ENCODE measurements at regions not wholly inside any gene's neighbourhood (a gene's known extent, or its start where the extent isn't known, plus 50 kb on each side); places are given as distances from the start of the nearest gene placed in this dataset.

GRCh38 chr10:83886871-83887270, 252.4 kb upstream of the GHITM start:
- Mint-ChIP-seq H3K27me3 (ENCODE audit: low read depth, poor library complexity) (no peaks in the 10 kb centered on the region), H3K9me3 (no peaks in the 10 kb centered on the region), H3K27ac (no peak overlapping the region), H3K4me3 (no peak overlapping the region), H3K4me1 (peaks cover 10% of the 10 kb centered on the region), H3K36me3 (ENCODE audit: low read depth) (no peaks in the 10 kb centered on the region)
- DNase-seq: no peak
- no peak for TF ChIP-seq CTCF (IDR thresholded peaks at IDR 0.05)

GRCh38 chr10:83892737-83893136, 246.6 kb upstream of the GHITM start:
- Mint-ChIP-seq H3K4me3 (no peak overlapping the region), H3K4me1 (peaks cover 14% of the 10 kb centered on the region), H3K36me3 (ENCODE audit: low read depth) (no peaks in the 10 kb centered on the region), H3K27ac (no peak overlapping the region), H3K27me3 (ENCODE audit: low read depth, poor library complexity) (no peaks in the 10 kb centered on the region), H3K9me3 (no peaks in the 10 kb centered on the region)
- no peak for TF ChIP-seq CTCF (IDR thresholded peaks at IDR 0.05)
- DNase-seq: no peak

GRCh38 chr10:83896219-83896618, 243.1 kb upstream of the GHITM start:
- TF ChIP-seq CTCF (IDR thresholded peaks at IDR 0.05): no peak
- no peak for DNase-seq
- Mint-ChIP-seq H3K4me1 (peaks cover 14% of the 10 kb centered on the region), H3K4me3 (no peak overlapping the region), H3K27ac (no peak overlapping the region), H3K27me3 (ENCODE audit: low read depth, poor library complexity) (no peaks in the 10 kb centered on the region), H3K9me3 (peaks cover 13% of the 10 kb centered on the region), H3K36me3 (ENCODE audit: low read depth) (no peaks in the 10 kb centered on the region)

GRCh38 chr10:83897626-83898025, 241.7 kb upstream of the GHITM start:
- TF ChIP-seq CTCF (IDR thresholded peaks at IDR 0.05): no peak
- peaks cover 16% of the 10 kb centered on the region for H3K9me3 Mint-ChIP-seq
- H3K27ac Mint-ChIP-seq: no peak overlapping the region
- no peaks in the 10 kb centered on the region for H3K27me3 Mint-ChIP-seq (ENCODE audit: low read depth, poor library complexity)
- DNase-seq: no peak
- peaks cover 14% of the 10 kb centered on the region for H3K4me1 Mint-ChIP-seq
- no peaks in the 10 kb centered on the region for H3K36me3 Mint-ChIP-seq (ENCODE audit: low read depth)
- no peak overlapping the region for H3K4me3 Mint-ChIP-seq

GRCh38 chr10:83908506-83908905, 230.8 kb upstream of the GHITM start:
- H3K27ac Mint-ChIP-seq: no peak overlapping the region
- peaks cover 8% of the 10 kb centered on the region for H3K4me1 Mint-ChIP-seq
- TF ChIP-seq CTCF (IDR thresholded peaks at IDR 0.05): no peak
- DNase-seq: no peak
- peaks cover 4% of the 10 kb centered on the region for H3K9me3 Mint-ChIP-seq
- H3K27me3 Mint-ChIP-seq (ENCODE audit: low read depth, poor library complexity): peaks cover 17% of the 10 kb centered on the region
- no peak overlapping the region for H3K4me3 Mint-ChIP-seq
- H3K36me3 Mint-ChIP-seq (ENCODE audit: low read depth): no peaks in the 10 kb centered on the region

GRCh38 chr10:83909001-83909400, 230.3 kb upstream of the GHITM start:
- no peak for TF ChIP-seq CTCF (IDR thresholded peaks at IDR 0.05)
- DNase-seq: no peak
- H3K36me3 Mint-ChIP-seq (ENCODE audit: low read depth): no peaks in the 10 kb centered on the region
- H3K9me3 Mint-ChIP-seq: peaks cover 1% of the 10 kb centered on the region
- peaks cover 17% of the 10 kb centered on the region for H3K27me3 Mint-ChIP-seq (ENCODE audit: low read depth, poor library complexity)
- H3K27ac Mint-ChIP-seq: no peak overlapping the region
- no peak overlapping the region for H3K4me3 Mint-ChIP-seq
- peaks cover 8% of the 10 kb centered on the region for H3K4me1 Mint-ChIP-seq
